Lower leg skin (tissue), 4 donors: ENCODE measurements at regions not wholly inside any gene's neighbourhood (a gene's known extent, or its start where the extent isn't known, plus 50 kb on each side); places are given as distances from the start of the nearest gene placed in this dataset.

Experiments used
- DNase-seq, 2 donors: peaks; one replicate each; pipeline ENCODE4 v3.0.0-alpha.2; 2019; ENCODE audit warnings: low spot score in 2 of 2
- H3K4me3 ChIP-seq: fragments of 200-600 bp; sonication (generic); 2 replicates; pipeline ENCODE4 v1.5.1; 2017; ENCODE audit warnings: mild to moderate bottlenecking, low read depth; ENCODE audit not compliant: poor library complexity, severe bottlenecking
- CTCF ChIP-seq, 3 donors: fragments of 450-650 bp; IDR thresholded peaks; one replicate each; pipeline ENCODE4 v1.5.1; 2016; ENCODE audit warnings: antibody characterized with exemption in 3 of 3, mild to moderate bottlenecking in 3 of 3, moderate library complexity in 2 of 3
- POLR2A ChIP-seq, 2 donors: fragments of 450-650 bp; IDR thresholded peaks; one replicate each; pipeline ENCODE4 v1.6.1; 2016 to 2017; ENCODE audit warnings: antibody characterized with exemption in 2 of 2, mild to moderate bottlenecking in 1 of 2, moderate library complexity in 1 of 2
- WGBS, 2 donors: methylation state at CpG; one replicate each; pipeline ENCODE4 v1.1.5; 2018; 5-methylcytosine and 5-hydroxymethylcytosine counted together
- intact Hi-C: fragments of 100-400 bp; cut with DNase I; formaldehyde crosslinking; loops from one replicate; pipeline ENCODE4 v1.15.0; 2023; ENCODE audit warnings: low total_unique reads

- intact Hi-C loops: no loop called here
- no peak overlapping the region for H3K4me3 ChIP-seq
- no peak for DNase-seq
- TF ChIP-seq CTCF (IDR thresholded peaks at IDR 0.05) (no peak), POLR2A (IDR thresholded peaks at IDR 0.05) (no peak)
Measured at GRCh38 chr6:68082086-68082485, 553.0 kb upstream of the ADGRB3 start.

- WGBS, 2 donors: 62 to 75% methylated on average over 3 of the region's 3 CpGs
- DNase-seq: no peak
- TF ChIP-seq POLR2A (IDR thresholded peaks at IDR 0.05): no peak
- no peak for TF ChIP-seq CTCF (IDR thresholded peaks at IDR 0.05)
- no peak overlapping the region for H3K4me3 ChIP-seq
- intact Hi-C loops: no loop called here
Measured at GRCh38 chr6:68080074-68080473, 555.0 kb upstream of the ADGRB3 start.

- no peak overlapping the region for H3K4me3 ChIP-seq
- DNase-seq: no peak
- TF ChIP-seq POLR2A (IDR thresholded peaks at IDR 0.05): no peak
- no peak for TF ChIP-seq CTCF (IDR thresholded peaks at IDR 0.05)
- 88 to 94% methylated on average over 5 of the region's 5 CpGs for WGBS, 2 donors
- intact Hi-C loops: no loop called here
Measured at GRCh38 chr6:68077661-68078060, 557.4 kb upstream of the ADGRB3 start.

GRCh38 chr6:68071740-68072139 lies 563.3 kb upstream of the ADGRB3 start:
- no peak overlapping the region for H3K4me3 ChIP-seq
- no peak for TF ChIP-seq POLR2A (IDR thresholded peaks at IDR 0.05)
- TF ChIP-seq CTCF (IDR thresholded peaks at IDR 0.05): no peak
- no peak for DNase-seq
- intact Hi-C loops: no loop called here

GRCh38 chr6:68069921-68070710 lies 565.0 kb upstream of the ADGRB3 start:
- TF ChIP-seq CTCF (IDR thresholded peaks at IDR 0.05) (no peak), POLR2A (IDR thresholded peaks at IDR 0.05) (no peak)
- intact Hi-C loops: no loop called here
- 57 to 58% methylated on average over 5 of the region's 5 CpGs for WGBS, 2 donors
- no peak overlapping the region for H3K4me3 ChIP-seq
- no peak for DNase-seq

- no peak for TF ChIP-seq CTCF (IDR thresholded peaks at IDR 0.05)
- no peak for TF ChIP-seq POLR2A (IDR thresholded peaks at IDR 0.05)
- no peak for DNase-seq
Measured at GRCh38 chr6:68059899-68060298, 575.2 kb upstream of the ADGRB3 start.

More at GRCh38 chr6:68059899-68060298, 575.2 kb upstream of the ADGRB3 start:
- no peak overlapping the region for H3K4me3 ChIP-seq
- intact Hi-C loops: no loop called here
- WGBS, 2 donors: 41 to 50% methylated on average over 4 of the region's 4 CpGs
